GM18873 (cell line): ENCODE measurements at regions not wholly inside any gene's neighbourhood (a gene's known extent, or its start where the extent isn't known, plus 50 kb on each side); places are given as distances from the start of the nearest gene placed in this dataset.

Experiments
- ATAC-seq: cut with Tn5 transposase; IDR thresholded peaks from one replicate; pipeline ENCODE4 v1.9.1; 2021; ENCODE audit warnings: mild to moderate bottlenecking, moderate library complexity, moderate number of reproducible peaks; ENCODE audit not compliant: unreplicated experiment, low FRiP score

GRCh38 chr2:38430196-38430595 is 53.1 kb upstream of the ATL2 start:
- ATAC-seq, result no peak

- no peak for ATAC-seq
Observed at GRCh38 chr2:38427936-38428335, 50.9 kb upstream of the ATL2 start.

- ATAC-seq, result no peak
Observed at GRCh38 chr2:38427054-38427453, 50.0 kb upstream of the ATL2 start.
